ENCODE measurements at regions not wholly inside any gene's neighbourhood (a gene's known extent, or its start where the extent isn't known, plus 50 kb on each side); places are given as distances from the start of the nearest gene placed in this dataset.
"Not testable (repeated sequence)": the region's sequence is repeated elsewhere in the genome, so short reads cannot be mapped to it uniquely, and the experiment has no call there.

- no peak for DNase-seq (ENCODE audit: low spot score in 2 of 2)
Observed at GRCh38 chr9:1918622-1919021, 96.5 kb upstream of the SMARCA2 start.

GRCh38 chr9:1919229-1919628 lies 95.9 kb upstream of the SMARCA2 start:
- H3K27ac Mint-ChIP-seq, result no peak overlapping the region
- peaks cover 0 to 6% of the 10 kb centered on the region in 2 donors for H3K9me3 Mint-ChIP-seq
- DNase-seq (ENCODE audit: low spot score in 2 of 2) (no peak), ATAC-seq (no peak)
- no peaks in the 10 kb centered on the region for H3K36me3 Mint-ChIP-seq

More at GRCh38 chr9:1918622-1919021, 96.5 kb upstream of the SMARCA2 start:
- no peak for ATAC-seq
- Mint-ChIP-seq H3K9me3 (peaks cover 0 to 6% of the 10 kb centered on the region in 2 donors), H3K27ac (no peak overlapping the region), H3K36me3 (no peaks in the 10 kb centered on the region)

GRCh38 chr9:1920386-1920785 lies 94.8 kb upstream of the SMARCA2 start:
- Mint-ChIP-seq H3K36me3 (no peaks in the 10 kb centered on the region), H3K27ac (no peak overlapping the region), H3K9me3 (peaks cover 0 to 6% of the 10 kb centered on the region in 2 donors)
- ATAC-seq (peak in 1 of 2 donors; percentile 13), DNase-seq (ENCODE audit: low spot score in 2 of 2) (no peak)

GRCh38 chr9:1922026-1922425 lies 93.1 kb upstream of the SMARCA2 start:
- ATAC-seq (no peak), DNase-seq (ENCODE audit: low spot score in 2 of 2) (no peak)
- Mint-ChIP-seq H3K9me3 (peaks cover 0 to 6% of the 10 kb centered on the region in 2 donors), H3K27ac (no peak overlapping the region), H3K36me3 (no peaks in the 10 kb centered on the region)

GRCh38 chr9:1927546-1927945 lies 87.6 kb upstream of the SMARCA2 start:
- DNase-seq (ENCODE audit: low spot score in 2 of 2), result no peak

GRCh38 chr9:1929134-1929533 lies 86.0 kb upstream of the SMARCA2 start:
- Mint-ChIP-seq H3K27ac (no peak overlapping the region), H3K9me3 (no peaks in the 10 kb centered on the region), H3K36me3 (no peaks in the 10 kb centered on the region)
- no peak for DNase-seq (ENCODE audit: low spot score in 2 of 2)
- ATAC-seq, result no peak

More at GRCh38 chr9:1927546-1927945, 87.6 kb upstream of the SMARCA2 start:
- ATAC-seq, result no peak
- no peak overlapping the region for H3K27ac Mint-ChIP-seq
- H3K36me3 Mint-ChIP-seq, result no peaks in the 10 kb centered on the region
- no peaks in the 10 kb centered on the region for H3K9me3 Mint-ChIP-seq

- H3K9me3 Mint-ChIP-seq, result no peaks in the 10 kb centered on the region
- ATAC-seq (peak in 1 of 2 donors; percentile 93), DNase-seq (ENCODE audit: low spot score in 2 of 2) (no peak)
- no peaks in the 10 kb centered on the region for H3K36me3 Mint-ChIP-seq
- H3K27ac Mint-ChIP-seq, result no peak overlapping the region
Observed at GRCh38 chr9:1929722-1930244, 85.4 kb upstream of the SMARCA2 start.

- H3K36me3 Mint-ChIP-seq; H3K27ac Mint-ChIP-seq; H3K9me3 Mint-ChIP-seq; DNase-seq (ENCODE audit: low spot score in 2 of 2): not testable (repeated sequence)
- ATAC-seq, result peak in 1 of 2 donors; percentile 28
Observed at GRCh38 chr9:1930245-1930736, 84.9 kb upstream of the SMARCA2 start.

- peaks cover 0 to 4% of the 10 kb centered on the region in 2 donors for H3K9me3 Mint-ChIP-seq
- ATAC-seq, result peak in 1 of 2 donors; percentile 26
- no peak overlapping the region for H3K27ac Mint-ChIP-seq
- H3K36me3 Mint-ChIP-seq, result no peaks in the 10 kb centered on the region
- DNase-seq (ENCODE audit: low spot score in 2 of 2), result no peak
Observed at GRCh38 chr9:1938135-1938534, 77.0 kb upstream of the SMARCA2 start.

- no peak for DNase-seq (ENCODE audit: low spot score in 2 of 2)
- Mint-ChIP-seq H3K9me3 (peaks cover 0 to 4% of the 10 kb centered on the region in 2 donors), H3K27ac (no peak overlapping the region), H3K36me3 (no peaks in the 10 kb centered on the region)
- no peak for ATAC-seq
Observed at GRCh38 chr9:1938675-1939170, 76.4 kb upstream of the SMARCA2 start.

- DNase-seq (ENCODE audit: low spot score in 2 of 2), result no peak
- H3K36me3 Mint-ChIP-seq, result no peaks in the 10 kb centered on the region
- ATAC-seq, result no peak
- H3K9me3 Mint-ChIP-seq, result peaks cover 0 to 4% of the 10 kb centered on the region in 2 donors
- no peak overlapping the region for H3K27ac Mint-ChIP-seq
Observed at GRCh38 chr9:1939466-1939865, 75.7 kb upstream of the SMARCA2 start.

GRCh38 chr9:1939926-1940368 lies 75.2 kb upstream of the SMARCA2 start:
- peak; percentile 66 to 86 for ATAC-seq
- peaks cover 0 to 4% of the 10 kb centered on the region in 2 donors for H3K9me3 Mint-ChIP-seq
- peak in 1 of 2 donors; percentile 38 for DNase-seq (ENCODE audit: low spot score in 2 of 2)
- H3K27ac Mint-ChIP-seq, result no peak overlapping the region
- H3K36me3 Mint-ChIP-seq, result no peaks in the 10 kb centered on the region

- DNase-seq (ENCODE audit: low spot score in 2 of 2) (no peak), ATAC-seq (no peak)
- Mint-ChIP-seq H3K9me3 (no peaks in the 10 kb centered on the region), H3K36me3 (no peaks in the 10 kb centered on the region), H3K27ac (no peak overlapping the region)
Observed at GRCh38 chr9:1941989-1942388, 73.2 kb upstream of the SMARCA2 start.

GRCh38 chr9:1946526-1947283 lies 68.4 kb upstream of the SMARCA2 start:
- no peaks in the 10 kb centered on the region for H3K9me3 Mint-ChIP-seq
- H3K27ac Mint-ChIP-seq, result no peak overlapping the region
- DNase-seq (ENCODE audit: low spot score in 2 of 2) (no peak), ATAC-seq (no peak)
- H3K36me3 Mint-ChIP-seq, result no peaks in the 10 kb centered on the region

GRCh38 chr9:1947438-1947837 lies 67.7 kb upstream of the SMARCA2 start:
- DNase-seq (ENCODE audit: low spot score in 2 of 2) (no peak), ATAC-seq (no peak)
- Mint-ChIP-seq H3K9me3 (no peaks in the 10 kb centered on the region), H3K27ac (peak overlapping the region in 1 of 2 donors; percentile 4), H3K36me3 (no peaks in the 10 kb centered on the region)

GRCh38 chr9:1948541-1948940 lies 66.6 kb upstream of the SMARCA2 start:
- ATAC-seq, result no peak
- H3K27ac Mint-ChIP-seq, result no peak overlapping the region
- DNase-seq (ENCODE audit: low spot score in 2 of 2), result no peak
- no peaks in the 10 kb centered on the region for H3K9me3 Mint-ChIP-seq
- H3K36me3 Mint-ChIP-seq, result no peaks in the 10 kb centered on the region

- no peak for ATAC-seq
- no peak for DNase-seq (ENCODE audit: low spot score in 2 of 2)
- Mint-ChIP-seq H3K9me3 (no peaks in the 10 kb centered on the region), H3K27ac (no peak overlapping the region), H3K36me3 (no peaks in the 10 kb centered on the region)
Observed at GRCh38 chr9:1951446-1951845, 63.7 kb upstream of the SMARCA2 start.

GRCh38 chr9:1952001-1952400 lies 63.1 kb upstream of the SMARCA2 start:
- Mint-ChIP-seq H3K27ac (no peak overlapping the region), H3K36me3 (no peaks in the 10 kb centered on the region), H3K9me3 (no peaks in the 10 kb centered on the region)
- no peak for DNase-seq (ENCODE audit: low spot score in 2 of 2)
- no peak for ATAC-seq
